Gastroesophageal sphincter (tissue), 3 donors: ENCODE measurements at regions not wholly inside any gene's neighbourhood (a gene's known extent, or its start where the extent isn't known, plus 50 kb on each side); places are given as distances from the start of the nearest gene placed in this dataset.

Source experiments
- POLR2A ChIP-seq, 2 donors: fragments of 450-650 bp; IDR thresholded peaks; one replicate each; pipeline ENCODE4 v1.6.1; 2017; ENCODE audit warnings: antibody characterized with exemption in 2 of 2, mild to moderate bottlenecking in 2 of 2, moderate library complexity in 1 of 2
- TF ChIP-seq, protein P1 (sequence below), 4 experiments: fragments of 200-600 bp in 2 of 4; fragments of 450-650 bp in 2 of 4; sonication (generic) in 1 of 4; IDR thresholded peaks; one replicate each; pipeline ENCODE4 v1.5.1; 2017 to 2019; ENCODE audit warnings: antibody characterized with exemption in 4 of 4, mild to moderate bottlenecking in 2 of 4, moderate library complexity in 2 of 4

DNA sequence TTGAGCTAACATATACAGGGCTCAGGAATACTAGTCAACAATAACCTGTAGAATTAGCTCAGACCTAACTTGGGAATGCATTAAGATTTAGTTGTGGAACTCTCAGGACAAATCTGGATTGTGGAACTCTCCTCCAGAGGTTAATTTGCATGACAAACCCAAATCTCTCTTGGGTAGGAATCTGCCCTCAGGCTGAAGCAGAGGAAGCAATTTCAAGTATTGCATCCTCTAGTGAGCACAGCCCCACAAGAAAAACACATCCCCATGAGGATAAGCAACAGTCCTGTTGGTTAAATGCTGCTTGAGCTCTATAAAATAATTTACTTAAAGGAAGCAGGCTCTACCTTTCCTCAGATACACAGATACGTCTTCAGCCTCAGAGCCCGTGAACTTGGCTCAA is 170.9 kb upstream of the STXBP5 start:
- TF ChIP-seq POLR2A (IDR thresholded peaks at IDR 0.05) = no peak
- TF ChIP-seq, protein P1, sequence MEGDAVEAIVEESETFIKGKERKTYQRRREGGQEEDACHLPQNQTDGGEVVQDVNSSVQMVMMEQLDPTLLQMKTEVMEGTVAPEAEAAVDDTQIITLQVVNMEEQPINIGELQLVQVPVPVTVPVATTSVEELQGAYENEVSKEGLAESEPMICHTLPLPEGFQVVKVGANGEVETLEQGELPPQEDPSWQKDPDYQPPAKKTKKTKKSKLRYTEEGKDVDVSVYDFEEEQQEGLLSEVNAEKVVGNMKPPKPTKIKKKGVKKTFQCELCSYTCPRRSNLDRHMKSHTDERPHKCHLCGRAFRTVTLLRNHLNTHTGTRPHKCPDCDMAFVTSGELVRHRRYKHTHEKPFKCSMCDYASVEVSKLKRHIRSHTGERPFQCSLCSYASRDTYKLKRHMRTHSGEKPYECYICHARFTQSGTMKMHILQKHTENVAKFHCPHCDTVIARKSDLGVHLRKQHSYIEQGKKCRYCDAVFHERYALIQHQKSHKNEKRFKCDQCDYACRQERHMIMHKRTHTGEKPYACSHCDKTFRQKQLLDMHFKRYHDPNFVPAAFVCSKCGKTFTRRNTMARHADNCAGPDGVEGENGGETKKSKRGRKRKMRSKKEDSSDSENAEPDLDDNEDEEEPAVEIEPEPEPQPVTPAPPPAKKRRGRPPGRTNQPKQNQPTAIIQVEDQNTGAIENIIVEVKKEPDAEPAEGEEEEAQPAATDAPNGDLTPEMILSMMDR (IDR thresholded peaks at IDR 0.05) = no peak
